ENCODE measurements at regions not wholly inside any gene's neighbourhood (a gene's known extent, or its start where the extent isn't known, plus 50 kb on each side); places are given as distances from the start of the nearest gene placed in this dataset.

GRCh38 chr12:65533177-65533883 lies 254.8 kb downstream of the MSRB3 start:
- TF ChIP-seq CTCF (IDR thresholded peaks at IDR 0.05; ENCODE audit: insufficient read depth, low read length) (no peak), GABPA (IDR thresholded peaks at IDR 0.05; ENCODE audit: low read depth) (no peak), REST (IDR thresholded peaks at IDR 0.05; ENCODE audit: insufficient replicate concordance, low read depth) (no peak)

Data from HL-60 (cell line).